GM20000 (cell line): ENCODE measurements at regions not wholly inside any gene's neighbourhood (a gene's known extent, or its start where the extent isn't known, plus 50 kb on each side); places are given as distances from the start of the nearest gene placed in this dataset.
A peak's percentile ranks its signal among the peaks of the same experiment; 100 is the strongest.
"Not testable (repeated sequence)": the region's sequence is repeated elsewhere in the genome, so short reads cannot be mapped to it uniquely, and the experiment has no call there.

Experiments
- DNase-seq: peaks from one replicate; pipeline ENCODE4 v3.0.0; 2012; ENCODE audit warnings: low spot score
- CTCF ChIP-seq: IDR thresholded peaks from 2 replicates; pipeline ENCODE4 v1.5.1; 2012; ENCODE audit warnings: mild to moderate bottlenecking, control low read depth; ENCODE audit errors: extremely low read depth, missing control alignments

DNA sequence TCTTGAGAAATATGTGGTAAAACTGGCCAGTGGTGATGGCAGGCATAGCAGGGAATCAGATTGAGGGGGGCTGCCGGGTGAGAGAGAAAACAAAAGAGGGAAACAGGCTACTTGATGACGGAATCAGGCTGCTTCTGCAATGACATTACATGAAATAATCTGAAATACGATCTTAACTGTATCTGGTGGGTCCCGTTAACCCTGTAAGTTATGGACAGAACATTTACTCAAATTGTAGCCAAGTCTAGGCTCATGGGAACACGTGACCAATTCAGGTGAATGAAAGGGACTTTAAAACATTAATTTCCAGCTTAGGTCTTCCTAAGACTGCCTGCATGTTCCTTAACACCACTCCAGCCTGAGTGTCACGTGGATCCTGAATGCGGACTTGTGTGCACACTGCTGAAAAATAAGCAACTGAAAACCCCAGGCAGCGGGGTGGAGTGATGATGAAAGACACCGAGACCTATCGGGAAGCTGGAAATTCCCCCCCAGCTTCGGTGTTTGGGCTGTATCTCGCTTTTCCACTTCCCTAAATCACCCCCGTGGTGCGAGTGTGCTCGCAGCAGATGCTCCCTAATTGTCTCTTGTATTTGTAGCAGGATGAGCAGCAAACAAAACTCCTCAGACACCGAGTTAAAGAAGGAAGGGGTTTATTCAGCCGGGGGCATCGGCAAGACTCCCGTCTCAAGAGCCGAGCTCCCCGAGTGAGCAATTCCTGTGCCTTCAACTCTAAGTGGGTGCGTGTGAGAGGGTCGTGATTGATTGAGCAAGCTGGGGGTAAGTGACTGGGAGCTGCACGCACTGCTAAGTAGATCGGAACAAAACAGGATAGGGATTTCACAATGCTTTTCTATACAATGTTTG is 145.0 kb upstream of the GRK3 start:
- no peak for TF ChIP-seq CTCF
- no peak for DNase-seq

GRCh38 chr22:25420114-25420441 is 144.4 kb upstream of the GRK3 start:
- not testable (repeated sequence) for DNase-seq

- no peak for TF ChIP-seq CTCF
- no peak for DNase-seq
Observed at GRCh38 chr22:25420471-25420924, 144.0 kb upstream of the GRK3 start.

GRCh38 chr22:25420925-25421904 is 143.3 kb upstream of the GRK3 start:
- no peak for TF ChIP-seq CTCF
- peak; percentile 69 for DNase-seq

DNA sequence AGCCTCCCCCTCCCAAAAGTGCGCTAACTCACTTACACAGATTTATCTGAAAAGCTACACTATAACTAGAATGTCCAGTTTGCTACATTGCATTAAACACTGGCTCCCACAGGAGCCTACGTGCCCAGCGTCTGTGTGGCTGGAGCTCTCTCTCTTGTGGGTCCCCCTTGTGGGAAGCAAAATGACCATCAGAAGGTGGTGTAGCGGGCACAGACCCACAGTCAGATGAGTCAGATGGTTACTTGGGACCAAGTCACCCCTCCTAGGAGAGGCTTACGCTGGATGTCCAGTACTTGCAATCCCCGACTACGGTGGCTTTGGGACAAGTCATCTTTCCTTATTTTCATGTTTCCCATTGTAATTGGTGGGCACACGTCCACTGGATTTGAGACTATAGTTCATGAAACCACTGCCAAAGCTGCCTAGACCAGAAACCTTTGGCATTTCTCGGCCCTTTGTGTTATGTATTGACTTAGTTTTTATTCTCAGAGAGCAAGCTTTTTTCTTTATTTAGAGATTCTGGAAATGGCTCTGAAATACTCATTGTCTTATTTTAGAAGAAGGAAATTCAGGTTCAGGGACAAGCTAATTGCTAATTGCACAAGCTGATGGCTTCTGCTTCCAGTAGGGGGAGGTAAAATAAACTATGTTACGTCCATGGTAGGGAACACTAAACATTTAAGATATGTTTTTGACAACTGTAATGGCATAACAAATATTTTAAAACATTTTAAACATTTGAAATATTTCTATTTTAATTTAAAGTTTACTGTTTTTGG is 137.8 kb upstream of the GRK3 start:
- TF ChIP-seq CTCF = peak; percentile 24
- DNase-seq = not testable (repeated sequence)

GRCh38 chr22:25431637-25432342 is 132.7 kb upstream of the GRK3 start:
- DNase-seq = not testable (repeated sequence)

- DNase-seq = not testable (repeated sequence)
Observed at GRCh38 chr22:25433381-25433970, 131.0 kb upstream of the GRK3 start.
